ENCODE measurements at regions not wholly inside any gene's neighbourhood (a gene's known extent, or its start where the extent isn't known, plus 50 kb on each side); places are given as distances from the start of the nearest gene placed in this dataset.

DNA sequence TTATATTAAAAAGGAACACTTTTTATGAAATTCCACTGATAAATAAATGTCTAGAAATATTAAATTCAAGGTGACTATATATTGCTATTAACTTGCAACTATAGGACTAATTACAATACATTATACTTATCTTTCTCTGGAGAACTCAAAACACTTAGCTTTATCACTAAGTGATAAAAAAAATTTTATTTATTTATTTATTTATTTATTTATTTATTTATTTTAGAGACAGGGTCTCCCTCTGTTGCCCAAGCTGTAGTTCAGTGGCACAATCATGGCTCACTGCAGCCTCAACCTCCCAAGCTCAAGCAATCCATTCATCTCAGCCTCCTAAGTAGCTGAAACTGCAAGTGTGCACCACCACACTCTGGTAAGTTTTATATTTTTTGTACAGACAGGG is 451.1 kb downstream of the DSC3 start:
- TF ChIP-seq PPARA (CRISPR knock-in tag; IDR thresholded peaks at IDR 0.05; ENCODE audit: borderline replicate concordance) (no peak), ZFP3 (CRISPR knock-in tag; IDR thresholded peaks at IDR 0.05) (no peak), RARB (CRISPR knock-in tag; IDR thresholded peaks at IDR 0.05) (no peak)
- TF ChIP-seq, protein P1, sequence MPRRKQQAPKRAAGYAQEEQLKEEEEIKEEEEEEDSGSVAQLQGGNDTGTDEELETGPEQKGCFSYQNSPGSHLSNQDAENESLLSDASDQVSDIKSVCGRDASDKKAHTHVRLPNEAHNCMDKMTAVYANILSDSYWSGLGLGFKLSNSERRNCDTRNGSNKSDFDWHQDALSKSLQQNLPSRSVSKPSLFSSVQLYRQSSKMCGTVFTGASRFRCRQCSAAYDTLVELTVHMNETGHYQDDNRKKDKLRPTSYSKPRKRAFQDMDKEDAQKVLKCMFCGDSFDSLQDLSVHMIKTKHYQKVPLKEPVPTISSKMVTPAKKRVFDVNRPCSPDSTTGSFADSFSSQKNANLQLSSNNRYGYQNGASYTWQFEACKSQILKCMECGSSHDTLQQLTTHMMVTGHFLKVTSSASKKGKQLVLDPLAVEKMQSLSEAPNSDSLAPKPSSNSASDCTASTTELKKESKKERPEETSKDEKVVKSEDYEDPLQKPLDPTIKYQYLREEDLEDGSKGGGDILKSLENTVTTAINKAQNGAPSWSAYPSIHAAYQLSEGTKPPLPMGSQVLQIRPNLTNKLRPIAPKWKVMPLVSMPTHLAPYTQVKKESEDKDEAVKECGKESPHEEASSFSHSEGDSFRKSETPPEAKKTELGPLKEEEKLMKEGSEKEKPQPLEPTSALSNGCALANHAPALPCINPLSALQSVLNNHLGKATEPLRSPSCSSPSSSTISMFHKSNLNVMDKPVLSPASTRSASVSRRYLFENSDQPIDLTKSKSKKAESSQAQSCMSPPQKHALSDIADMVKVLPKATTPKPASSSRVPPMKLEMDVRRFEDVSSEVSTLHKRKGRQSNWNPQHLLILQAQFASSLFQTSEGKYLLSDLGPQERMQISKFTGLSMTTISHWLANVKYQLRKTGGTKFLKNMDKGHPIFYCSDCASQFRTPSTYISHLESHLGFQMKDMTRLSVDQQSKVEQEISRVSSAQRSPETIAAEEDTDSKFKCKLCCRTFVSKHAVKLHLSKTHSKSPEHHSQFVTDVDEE (CRISPR knock-in tag; IDR thresholded peaks at IDR 0.05): no peak

Measured in SK-N-SH treated with all-trans-retinoic acid at 6 μM for 48 hours (cell line).